ENCODE measurements at regions not wholly inside any gene's neighbourhood (a gene's known extent, or its start where the extent isn't known, plus 50 kb on each side); places are given as distances from the start of the nearest gene placed in this dataset.

GRCh38 chr6:168880271-168880670 is 373.4 kb downstream of the THBS2 start:
- DNase-seq (ENCODE audit: low read depth in 1 of 2, low spot score in 2 of 2), result no peak
- Histone ChIP-seq H3K27me3 (replicated peaks) (no peaks in the 10 kb centered on the region), H3K36me3 (no peaks in the 10 kb centered on the region), H3K27ac (no peak overlapping the region), H3K4me1 (replicated peaks) (no peaks in the 10 kb centered on the region), H3K4me3 (no peak overlapping the region), H3K9me3 (replicated peaks) (no peaks in the 10 kb centered on the region)

GRCh38 chr6:168877821-168878282 is 375.8 kb downstream of the THBS2 start:
- no peak for DNase-seq (ENCODE audit: low read depth in 1 of 2, low spot score in 2 of 2)
- no peak overlapping the region for H3K27ac ChIP-seq
- H3K4me1 ChIP-seq (replicated peaks), result no peaks in the 10 kb centered on the region
- H3K27me3 ChIP-seq (replicated peaks), result no peaks in the 10 kb centered on the region
- H3K4me3 ChIP-seq, result no peak overlapping the region
- no peaks in the 10 kb centered on the region for H3K36me3 ChIP-seq
- H3K9me3 ChIP-seq (replicated peaks), result no peaks in the 10 kb centered on the region

- no peaks in the 10 kb centered on the region for H3K36me3 ChIP-seq
- DNase-seq (ENCODE audit: low read depth in 1 of 2, low spot score in 2 of 2), result no peak
- no peaks in the 10 kb centered on the region for H3K9me3 ChIP-seq (replicated peaks)
- H3K27me3 ChIP-seq (replicated peaks), result no peaks in the 10 kb centered on the region
- H3K27ac ChIP-seq, result no peak overlapping the region
- no peaks in the 10 kb centered on the region for H3K4me1 ChIP-seq (replicated peaks)
- H3K4me3 ChIP-seq, result no peak overlapping the region
These were observed 376.7 kb downstream of the THBS2 start for GRCh38 chr6:168876956-168877355.

GRCh38 chr6:168875811-168876576 is 377.7 kb downstream of the THBS2 start:
- no peak for DNase-seq (ENCODE audit: low read depth in 1 of 2, low spot score in 2 of 2)
- H3K4me3 ChIP-seq, result no peak overlapping the region
- H3K27ac ChIP-seq, result no peak overlapping the region
- no peaks in the 10 kb centered on the region for H3K36me3 ChIP-seq
- H3K4me1 ChIP-seq (replicated peaks), result no peaks in the 10 kb centered on the region
- H3K27me3 ChIP-seq (replicated peaks), result no peaks in the 10 kb centered on the region
- H3K9me3 ChIP-seq (replicated peaks), result no peaks in the 10 kb centered on the region

- Histone ChIP-seq H3K27ac (no peak overlapping the region), H3K27me3 (replicated peaks) (no peaks in the 10 kb centered on the region), H3K9me3 (replicated peaks) (no peaks in the 10 kb centered on the region), H3K4me3 (no peak overlapping the region), H3K36me3 (no peaks in the 10 kb centered on the region), H3K4me1 (replicated peaks) (no peaks in the 10 kb centered on the region)
- DNase-seq (ENCODE audit: low read depth in 1 of 2, low spot score in 2 of 2), result no peak
These were observed 379.0 kb downstream of the THBS2 start for GRCh38 chr6:168874637-168875036.

- no peaks in the 10 kb centered on the region for H3K36me3 ChIP-seq
- H3K27me3 ChIP-seq (replicated peaks), result no peaks in the 10 kb centered on the region
- H3K27ac ChIP-seq, result no peak overlapping the region
- no peaks in the 10 kb centered on the region for H3K9me3 ChIP-seq (replicated peaks)
- H3K4me1 ChIP-seq (replicated peaks), result no peaks in the 10 kb centered on the region
- H3K4me3 ChIP-seq, result no peak overlapping the region
- DNase-seq (ENCODE audit: low read depth in 1 of 2, low spot score in 2 of 2), result no peak
These were observed 380.1 kb downstream of the THBS2 start for GRCh38 chr6:168873278-168874190.

- H3K27me3 ChIP-seq (replicated peaks), result no peaks in the 10 kb centered on the region
- no peaks in the 10 kb centered on the region for H3K9me3 ChIP-seq (replicated peaks)
- no peak for DNase-seq (ENCODE audit: low read depth in 1 of 2, low spot score in 2 of 2)
- no peak overlapping the region for H3K27ac ChIP-seq
- H3K36me3 ChIP-seq, result no peaks in the 10 kb centered on the region
- no peaks in the 10 kb centered on the region for H3K4me1 ChIP-seq (replicated peaks)
- H3K4me3 ChIP-seq, result no peak overlapping the region
These were observed 381.9 kb downstream of the THBS2 start for GRCh38 chr6:168871642-168872315.

- DNase-seq (ENCODE audit: low read depth in 1 of 2, low spot score in 2 of 2), result no peak
- no peaks in the 10 kb centered on the region for H3K36me3 ChIP-seq
- H3K4me3 ChIP-seq, result no peak overlapping the region
- H3K9me3 ChIP-seq (replicated peaks), result no peaks in the 10 kb centered on the region
- H3K27ac ChIP-seq, result no peak overlapping the region
- no peaks in the 10 kb centered on the region for H3K4me1 ChIP-seq (replicated peaks)
- no peaks in the 10 kb centered on the region for H3K27me3 ChIP-seq (replicated peaks)
These were observed 382.7 kb downstream of the THBS2 start for GRCh38 chr6:168870982-168871381.

GRCh38 chr6:168867247-168868102 is 386.2 kb downstream of the THBS2 start:
- no peaks in the 10 kb centered on the region for H3K36me3 ChIP-seq
- no peak for DNase-seq (ENCODE audit: low read depth in 1 of 2, low spot score in 2 of 2)
- H3K4me1 ChIP-seq (replicated peaks), result no peaks in the 10 kb centered on the region
- no peak overlapping the region for H3K4me3 ChIP-seq
- H3K9me3 ChIP-seq (replicated peaks), result peaks cover 3% of the 10 kb centered on the region; the same call in 1 of the 2 replicates
- H3K27ac ChIP-seq, result no peak overlapping the region
- H3K27me3 ChIP-seq (replicated peaks), result no peaks in the 10 kb centered on the region

GRCh38 chr6:168866534-168866933 is 387.1 kb downstream of the THBS2 start:
- Histone ChIP-seq H3K4me3 (no peak overlapping the region), H3K27me3 (replicated peaks) (no peaks in the 10 kb centered on the region), H3K4me1 (replicated peaks) (no peaks in the 10 kb centered on the region), H3K9me3 (replicated peaks) (peaks cover 3% of the 10 kb centered on the region; the same call in 1 of the 2 replicates), H3K36me3 (no peaks in the 10 kb centered on the region), H3K27ac (no peak overlapping the region)
- no peak for DNase-seq (ENCODE audit: low read depth in 1 of 2, low spot score in 2 of 2)

GRCh38 chr6:168865522-168865921 is 388.1 kb downstream of the THBS2 start:
- no peak overlapping the region for H3K27ac ChIP-seq
- H3K36me3 ChIP-seq, result no peaks in the 10 kb centered on the region
- H3K9me3 ChIP-seq (replicated peaks), result peaks cover 3% of the 10 kb centered on the region; the same call in 1 of the 2 replicates
- no peaks in the 10 kb centered on the region for H3K27me3 ChIP-seq (replicated peaks)
- no peak for DNase-seq (ENCODE audit: low read depth in 1 of 2, low spot score in 2 of 2)
- H3K4me3 ChIP-seq, result no peak overlapping the region
- no peaks in the 10 kb centered on the region for H3K4me1 ChIP-seq (replicated peaks)

GRCh38 chr6:168864541-168865460 is 388.8 kb downstream of the THBS2 start:
- Histone ChIP-seq H3K4me1 (replicated peaks) (no peaks in the 10 kb centered on the region), H3K27me3 (replicated peaks) (no peaks in the 10 kb centered on the region), H3K4me3 (no peak overlapping the region), H3K27ac (no peak overlapping the region), H3K36me3 (no peaks in the 10 kb centered on the region), H3K9me3 (replicated peaks) (peaks cover 3% of the 10 kb centered on the region; the same call in 1 of the 2 replicates)
- DNase-seq (ENCODE audit: low read depth in 1 of 2, low spot score in 2 of 2), result no peak
